NB4 (cell line): ENCODE measurements at regions not wholly inside any gene's neighbourhood (a gene's known extent, or its start where the extent isn't known, plus 50 kb on each side); places are given as distances from the start of the nearest gene placed in this dataset.

Source experiments
- MAX ChIP-seq: IDR thresholded peaks from 2 replicates; pipeline ENCODE4 v1.6.1; 2011; ENCODE audit warnings: low read depth, low read length
- MYC ChIP-seq: IDR thresholded peaks from 2 replicates; pipeline ENCODE4 v1.6.1; 2011; ENCODE audit warnings: low read depth, low read length
- POLR2A ChIP-seq: IDR thresholded peaks from 2 replicates; pipeline ENCODE4 v1.6.1; 2011; ENCODE audit warnings: mild to moderate bottlenecking; ENCODE audit not compliant: insufficient read length; ENCODE audit errors: extremely low read depth
- TF ChIP-seq, protein P1 (sequence below): IDR thresholded peaks from one replicate; pipeline ENCODE4 v1.5.1; 2012; ENCODE audit warnings: low read depth, low read length

DNA sequence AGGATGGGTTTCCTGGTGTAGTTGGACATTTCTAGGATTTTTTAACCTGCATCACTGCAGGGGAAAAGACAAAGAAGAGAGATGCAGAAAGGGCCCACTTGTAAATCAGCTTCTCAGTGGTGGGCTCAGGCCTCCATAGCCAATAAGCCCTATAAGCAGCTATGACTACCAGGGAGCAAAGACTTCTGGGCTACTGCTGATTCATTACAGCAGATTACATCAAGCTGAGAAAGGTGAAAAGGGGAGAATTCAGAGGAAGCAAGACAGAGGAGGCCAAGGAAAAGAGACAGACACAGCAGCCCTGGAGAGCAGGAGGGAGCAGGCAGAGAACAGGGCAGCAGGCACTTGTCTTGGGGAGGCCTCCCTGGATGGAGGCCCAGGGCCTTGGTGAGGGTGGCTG lies 95.2 kb downstream of the KCNA5 start:
- TF ChIP-seq POLR2A (no peak), MYC (no peak), MAX (no peak)
- TF ChIP-seq, protein P1, sequence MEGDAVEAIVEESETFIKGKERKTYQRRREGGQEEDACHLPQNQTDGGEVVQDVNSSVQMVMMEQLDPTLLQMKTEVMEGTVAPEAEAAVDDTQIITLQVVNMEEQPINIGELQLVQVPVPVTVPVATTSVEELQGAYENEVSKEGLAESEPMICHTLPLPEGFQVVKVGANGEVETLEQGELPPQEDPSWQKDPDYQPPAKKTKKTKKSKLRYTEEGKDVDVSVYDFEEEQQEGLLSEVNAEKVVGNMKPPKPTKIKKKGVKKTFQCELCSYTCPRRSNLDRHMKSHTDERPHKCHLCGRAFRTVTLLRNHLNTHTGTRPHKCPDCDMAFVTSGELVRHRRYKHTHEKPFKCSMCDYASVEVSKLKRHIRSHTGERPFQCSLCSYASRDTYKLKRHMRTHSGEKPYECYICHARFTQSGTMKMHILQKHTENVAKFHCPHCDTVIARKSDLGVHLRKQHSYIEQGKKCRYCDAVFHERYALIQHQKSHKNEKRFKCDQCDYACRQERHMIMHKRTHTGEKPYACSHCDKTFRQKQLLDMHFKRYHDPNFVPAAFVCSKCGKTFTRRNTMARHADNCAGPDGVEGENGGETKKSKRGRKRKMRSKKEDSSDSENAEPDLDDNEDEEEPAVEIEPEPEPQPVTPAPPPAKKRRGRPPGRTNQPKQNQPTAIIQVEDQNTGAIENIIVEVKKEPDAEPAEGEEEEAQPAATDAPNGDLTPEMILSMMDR = no peak
